ENCODE measurements at regions not wholly inside any gene's neighbourhood (a gene's known extent, or its start where the extent isn't known, plus 50 kb on each side); places are given as distances from the start of the nearest gene placed in this dataset.
"Not testable (repeated sequence)": the region's sequence is repeated elsewhere in the genome, so short reads cannot be mapped to it uniquely, and the experiment has no call there.

DNA sequence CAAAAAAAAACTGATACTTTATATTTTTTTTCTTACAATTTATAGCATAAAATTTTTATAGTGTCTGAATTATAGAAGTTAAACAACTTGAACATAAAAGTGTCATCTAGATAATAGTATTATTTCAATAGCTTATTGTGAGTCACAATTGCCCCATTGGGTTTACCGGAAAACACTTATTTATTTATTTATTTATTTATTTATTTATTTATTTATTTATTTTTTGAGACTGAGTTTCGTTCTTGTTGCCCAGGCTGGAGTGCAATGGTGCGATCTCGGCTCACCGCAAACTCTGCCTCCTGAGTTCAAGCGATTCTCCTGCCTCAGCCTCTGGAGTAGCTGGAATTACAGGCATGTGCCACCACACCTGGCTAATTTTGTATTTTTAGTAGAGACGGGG lies 61.4 kb upstream of the ZNF98 start:
- TF ChIP-seq, protein P1, sequence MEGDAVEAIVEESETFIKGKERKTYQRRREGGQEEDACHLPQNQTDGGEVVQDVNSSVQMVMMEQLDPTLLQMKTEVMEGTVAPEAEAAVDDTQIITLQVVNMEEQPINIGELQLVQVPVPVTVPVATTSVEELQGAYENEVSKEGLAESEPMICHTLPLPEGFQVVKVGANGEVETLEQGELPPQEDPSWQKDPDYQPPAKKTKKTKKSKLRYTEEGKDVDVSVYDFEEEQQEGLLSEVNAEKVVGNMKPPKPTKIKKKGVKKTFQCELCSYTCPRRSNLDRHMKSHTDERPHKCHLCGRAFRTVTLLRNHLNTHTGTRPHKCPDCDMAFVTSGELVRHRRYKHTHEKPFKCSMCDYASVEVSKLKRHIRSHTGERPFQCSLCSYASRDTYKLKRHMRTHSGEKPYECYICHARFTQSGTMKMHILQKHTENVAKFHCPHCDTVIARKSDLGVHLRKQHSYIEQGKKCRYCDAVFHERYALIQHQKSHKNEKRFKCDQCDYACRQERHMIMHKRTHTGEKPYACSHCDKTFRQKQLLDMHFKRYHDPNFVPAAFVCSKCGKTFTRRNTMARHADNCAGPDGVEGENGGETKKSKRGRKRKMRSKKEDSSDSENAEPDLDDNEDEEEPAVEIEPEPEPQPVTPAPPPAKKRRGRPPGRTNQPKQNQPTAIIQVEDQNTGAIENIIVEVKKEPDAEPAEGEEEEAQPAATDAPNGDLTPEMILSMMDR (conservative IDR thresholded peaks at IDR 0.05; ENCODE audit: low read length): not testable (repeated sequence)
- not testable (repeated sequence) for TF ChIP-seq EZH2phosphoT487 (IDR thresholded peaks at IDR 0.05; ENCODE audit: borderline replicate concordance)
